NT2/D1 (cell line): ENCODE measurements at regions not wholly inside any gene's neighbourhood (a gene's known extent, or its start where the extent isn't known, plus 50 kb on each side); places are given as distances from the start of the nearest gene placed in this dataset.

Experiments
- SUZ12 ChIP-seq: IDR thresholded peaks from 2 replicates; pipeline ENCODE4 v1.6.1; 2011; ENCODE audit not compliant: insufficient read length, insufficient read depth; ENCODE audit errors: extremely low read depth
- ZNF274 ChIP-seq: IDR thresholded peaks from 2 replicates; pipeline ENCODE4 v1.6.1; 2011; ENCODE audit warnings: mild to moderate bottlenecking, low read depth, low read length

DNA sequence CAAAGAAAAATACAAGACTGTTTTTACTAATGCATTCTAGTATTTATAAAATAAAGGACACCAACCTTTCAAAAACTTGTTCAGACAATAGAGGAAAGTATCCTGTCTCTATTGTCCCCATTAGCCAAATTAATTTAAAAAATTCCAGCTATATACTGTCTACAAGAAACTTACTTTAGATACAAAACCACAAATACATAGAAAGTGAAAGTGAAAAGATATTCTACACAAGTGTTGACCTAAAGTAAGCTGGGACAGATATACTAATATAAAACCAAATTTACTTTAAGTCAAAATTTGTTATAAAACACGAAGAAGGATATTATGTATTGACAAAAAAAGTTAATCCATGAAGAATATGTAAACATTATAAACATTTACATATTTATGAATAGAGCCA lies 893.3 kb upstream of the TMEFF2 start:
- TF ChIP-seq SUZ12, result no peak
- no peak for TF ChIP-seq ZNF274
